Spinal cord (tissue), 9 donors: ENCODE measurements at regions not wholly inside any gene's neighbourhood (a gene's known extent, or its start where the extent isn't known, plus 50 kb on each side); places are given as distances from the start of the nearest gene placed in this dataset.

Experiments used
- DNase-seq, 6 donors: peaks; one replicate each; pipeline versions ENCODE4 v3.0.0 to v3.0.0-alpha.2; 2013 to 2015; ENCODE audit warnings: low spot score in 6 of 6, low read depth in 4 of 6
- H3K27ac ChIP-seq: one replicate; pipeline ENCODE4 v1.5.1; 2013; ENCODE audit warnings: low read depth, low read length, control low read depth
- H3K27me3 ChIP-seq: one replicate; pipeline ENCODE4 v1.6.1; 2013; ENCODE audit warnings: low read length; ENCODE audit not compliant: control insufficient read depth, insufficient read depth
- H3K36me3 ChIP-seq: one replicate; pipeline ENCODE4 v1.6.1; 2013; ENCODE audit warnings: low read length; ENCODE audit not compliant: control insufficient read depth, insufficient read depth
- H3K4me1 ChIP-seq: one replicate; pipeline ENCODE4 v1.6.1; 2013; ENCODE audit warnings: low read length; ENCODE audit not compliant: control insufficient read depth, insufficient read depth
- H3K4me3 ChIP-seq: one replicate; pipeline ENCODE4 v1.5.1; 2013; ENCODE audit warnings: low read depth, low read length, control low read depth
- H3K9me3 ChIP-seq: one replicate; pipeline ENCODE4 v1.6.1; 2013; ENCODE audit warnings: low read length; ENCODE audit not compliant: control insufficient read depth, insufficient read depth
- WGBS: methylation state at CpG from one replicate; pipeline ENCODE4 v1.1.5; 2013; ENCODE audit warnings: missing lambda C conversion rate; ENCODE audit not compliant: insufficient coverage; 5-methylcytosine and 5-hydroxymethylcytosine counted together
- donor health status: healthy.

GRCh38 chr13:86725105-86725504 is 925.9 kb upstream of the SLITRK6 start:
- no peak for DNase-seq
- Histone ChIP-seq H3K36me3 (no peaks in the 10 kb centered on the region), H3K27ac (no peak overlapping the region), H3K4me3 (no peak overlapping the region), H3K4me1 (no peaks in the 10 kb centered on the region), H3K9me3 (no peaks in the 10 kb centered on the region), H3K27me3 (no peaks in the 10 kb centered on the region)
- 83% methylated on average over 1 of the region's 3 CpGs for WGBS

- no peak overlapping the region for H3K27ac ChIP-seq
- WGBS: no CpG with 5 or more reads among the region's 2 CpGs
- peaks cover 1% of the 10 kb centered on the region for H3K9me3 ChIP-seq
- no peak overlapping the region for H3K4me3 ChIP-seq
- H3K36me3 ChIP-seq: no peaks in the 10 kb centered on the region
- no peaks in the 10 kb centered on the region for H3K27me3 ChIP-seq
- no peaks in the 10 kb centered on the region for H3K4me1 ChIP-seq
- no peak for DNase-seq
Observed at GRCh38 chr13:86729206-86729605, 930.0 kb upstream of the SLITRK6 start.

GRCh38 chr13:86731987-86732386 is 932.8 kb upstream of the SLITRK6 start:
- H3K27ac ChIP-seq: no peak overlapping the region
- no peak overlapping the region for H3K4me3 ChIP-seq
- peaks cover 1% of the 10 kb centered on the region for H3K9me3 ChIP-seq
- no peaks in the 10 kb centered on the region for H3K27me3 ChIP-seq
- no peaks in the 10 kb centered on the region for H3K36me3 ChIP-seq
- 100% methylated on average over 1 of the region's 1 CpG for WGBS
- DNase-seq: no peak
- no peaks in the 10 kb centered on the region for H3K4me1 ChIP-seq

DNA sequence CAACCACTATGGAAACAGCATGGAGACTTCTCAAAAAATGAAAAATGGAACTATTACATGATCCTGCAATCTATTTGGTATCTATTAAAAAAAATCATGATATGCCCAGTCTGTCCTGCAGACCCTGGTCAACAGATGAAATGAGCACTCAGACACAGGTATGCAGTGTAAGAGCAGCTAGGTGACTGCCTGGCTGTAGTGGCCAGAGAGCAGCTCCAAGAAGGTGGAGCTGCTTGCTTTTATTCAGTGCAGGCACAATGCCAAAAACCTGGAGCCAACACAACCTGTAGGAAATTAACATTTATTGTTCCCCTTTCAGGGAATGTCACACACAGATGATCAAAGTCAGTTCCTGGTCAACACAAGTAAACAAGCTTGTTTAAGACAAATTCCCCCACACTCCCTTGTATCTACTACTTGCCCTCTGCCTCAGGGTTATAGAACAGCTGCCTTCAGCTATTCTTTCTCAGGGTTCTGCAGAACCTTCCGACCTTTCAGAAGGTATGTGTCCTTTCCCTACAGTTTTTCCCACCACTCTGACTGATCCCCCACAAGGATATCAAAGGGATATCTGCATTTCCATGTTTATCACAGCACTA is 933.7 kb upstream of the SLITRK5 start:
- no CpG with 5 or more reads among the region's 1 CpG for WGBS
- H3K4me1 ChIP-seq: no peaks in the 10 kb centered on the region
- H3K36me3 ChIP-seq: no peaks in the 10 kb centered on the region
- DNase-seq: no peak
- peaks cover 1% of the 10 kb centered on the region for H3K9me3 ChIP-seq
- H3K27ac ChIP-seq: no peak overlapping the region
- H3K27me3 ChIP-seq: no peaks in the 10 kb centered on the region
- H3K4me3 ChIP-seq: no peak overlapping the region

- Histone ChIP-seq H3K4me1 (no peaks in the 10 kb centered on the region), H3K9me3 (no peaks in the 10 kb centered on the region), H3K27me3 (no peaks in the 10 kb centered on the region), H3K4me3 (no peak overlapping the region), H3K27ac (no peak overlapping the region), H3K36me3 (no peaks in the 10 kb centered on the region)
- no peak for DNase-seq
- WGBS: no CpG with 5 or more reads among the region's 2 CpGs
Observed at GRCh38 chr13:86741762-86742285, 929.3 kb upstream of the SLITRK5 start.

- no peaks in the 10 kb centered on the region for H3K27me3 ChIP-seq
- H3K27ac ChIP-seq: no peak overlapping the region
- peaks cover 1% of the 10 kb centered on the region for H3K9me3 ChIP-seq
- WGBS: 80% methylated on average over 9 of the region's 9 CpGs
- no peaks in the 10 kb centered on the region for H3K36me3 ChIP-seq
- no peak for DNase-seq
- no peak overlapping the region for H3K4me3 ChIP-seq
- H3K4me1 ChIP-seq: no peaks in the 10 kb centered on the region
Observed at GRCh38 chr13:86757236-86757978, 913.8 kb upstream of the SLITRK5 start.

DNA sequence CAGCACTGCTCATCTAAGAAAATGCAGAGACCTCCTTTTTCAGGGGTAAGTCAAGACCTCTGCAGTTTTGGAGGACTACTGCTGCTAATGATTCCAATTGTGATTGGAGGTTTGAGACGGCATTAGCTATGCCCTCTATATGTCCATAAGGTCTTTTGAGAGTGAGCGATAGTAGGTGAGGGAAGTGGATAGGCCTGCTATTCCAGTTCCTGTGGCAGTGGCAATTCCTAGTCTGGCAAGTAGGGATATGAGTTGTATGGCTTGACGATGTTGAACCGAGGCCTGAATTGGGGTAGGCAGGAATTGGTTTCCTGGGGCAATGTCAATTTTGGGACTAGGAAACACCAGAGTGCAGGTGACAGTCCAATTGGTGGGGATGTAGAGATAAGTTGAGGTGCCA is 913.1 kb upstream of the SLITRK5 start:
- H3K27me3 ChIP-seq: no peaks in the 10 kb centered on the region
- H3K27ac ChIP-seq: no peak overlapping the region
- H3K4me3 ChIP-seq: no peak overlapping the region
- 100% methylated on average over 4 of the region's 4 CpGs for WGBS
- H3K4me1 ChIP-seq: no peaks in the 10 kb centered on the region
- H3K9me3 ChIP-seq: peaks cover 1% of the 10 kb centered on the region
- no peaks in the 10 kb centered on the region for H3K36me3 ChIP-seq
- no peak for DNase-seq

GRCh38 chr13:86760620-86761019 is 910.6 kb upstream of the SLITRK5 start:
- no peak overlapping the region for H3K4me3 ChIP-seq
- no peaks in the 10 kb centered on the region for H3K36me3 ChIP-seq
- peaks cover 1% of the 10 kb centered on the region for H3K9me3 ChIP-seq
- 90% methylated on average over 5 of the region's 5 CpGs for WGBS
- no peaks in the 10 kb centered on the region for H3K27me3 ChIP-seq
- no peaks in the 10 kb centered on the region for H3K4me1 ChIP-seq
- H3K27ac ChIP-seq: no peak overlapping the region
- no peak for DNase-seq

DNA sequence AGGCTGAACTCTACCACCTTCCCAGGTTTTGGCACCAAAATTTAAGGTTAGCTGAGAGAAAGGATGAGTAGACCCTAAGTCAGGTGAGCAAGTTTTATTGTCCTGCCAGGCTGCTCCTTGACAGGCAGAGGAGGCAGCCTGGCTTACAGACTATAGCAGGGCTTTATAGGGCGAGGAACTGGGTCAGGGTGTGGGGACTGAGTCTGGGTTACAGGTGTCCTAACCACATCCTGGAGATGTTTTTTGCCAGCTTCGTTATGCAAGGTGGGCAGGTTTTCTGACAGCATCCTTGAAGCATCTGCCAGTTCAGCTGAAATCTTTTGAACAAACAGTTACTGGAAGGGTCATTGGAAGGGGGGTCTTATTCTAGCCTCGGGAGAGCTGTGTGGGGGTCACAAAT is 905.7 kb upstream of the SLITRK5 start:
- Histone ChIP-seq H3K4me3 (no peak overlapping the region), H3K27me3 (no peaks in the 10 kb centered on the region), H3K27ac (no peak overlapping the region), H3K4me1 (no peaks in the 10 kb centered on the region), H3K9me3 (peaks cover 1% of the 10 kb centered on the region), H3K36me3 (no peaks in the 10 kb centered on the region)
- WGBS: 90% methylated on average over 3 of the region's 3 CpGs
- no peak for DNase-seq

- no peaks in the 10 kb centered on the region for H3K36me3 ChIP-seq
- no peaks in the 10 kb centered on the region for H3K4me1 ChIP-seq
- H3K27ac ChIP-seq: no peak overlapping the region
- WGBS: no CpG with 5 or more reads among the region's 2 CpGs
- no peak for DNase-seq
- H3K27me3 ChIP-seq: no peaks in the 10 kb centered on the region
- no peak overlapping the region for H3K4me3 ChIP-seq
- peaks cover 2% of the 10 kb centered on the region for H3K9me3 ChIP-seq
Observed at GRCh38 chr13:86788616-86789015, 882.6 kb upstream of the SLITRK5 start.
